GM12878 (cell line): ENCODE measurements at regions not wholly inside any gene's neighbourhood (a gene's known extent, or its start where the extent isn't known, plus 50 kb on each side); places are given as distances from the start of the nearest gene placed in this dataset.

Source experiments
- ASH2L ChIP-seq: fragments of 300-600, 200-600 bp; sonication (generic); IDR thresholded peaks from 2 replicates; pipeline ENCODE4 v1.6.1; 2017; ENCODE audit warnings: low read depth, mild to moderate bottlenecking, borderline replicate concordance
- BHLHE40 ChIP-seq, 2 experiments: fragments of 450-650 bp in 1 of 2; IDR thresholded peaks; 2 replicates each; pipeline ENCODE4 v1.6.1; 2011 to 2017; ENCODE audit warnings: low read depth in 2 of 2, borderline replicate concordance in 1 of 2, improper control_type of control experiment in 1 of 2, low read length in 1 of 2, mild to moderate bottlenecking in 1 of 2
- E4F1 ChIP-seq: fragments of 450-650 bp; IDR thresholded peaks from 2 replicates; pipeline ENCODE4 v1.6.1; 2018; ENCODE audit warnings: borderline replicate concordance, mild to moderate bottlenecking; ENCODE audit not compliant: partially characterized antibody
- FOS ChIP-seq: IDR thresholded peaks from 3 replicates; pipeline ENCODE4 v1.6.1; 2011; ENCODE audit warnings: borderline replicate concordance; ENCODE audit not compliant: insufficient read length; ENCODE audit errors: extremely low read depth
- HDAC6 ChIP-seq: fragments of 200-600 bp; sonication (generic); IDR thresholded peaks from one replicate; pipeline ENCODE4 v1.8.0; 2017; ENCODE audit warnings: antibody characterized with exemption; ENCODE audit not compliant: unreplicated experiment
- NFYA ChIP-seq: IDR thresholded peaks from 2 replicates; pipeline ENCODE4 v1.6.1; 2011; ENCODE audit warnings: low read depth, mild to moderate bottlenecking, low read length, improper control_type of control experiment, borderline replicate concordance
- PAX8 ChIP-seq: fragments of 450-650 bp; IDR thresholded peaks from 2 replicates; pipeline ENCODE4 v1.6.1; 2017; ENCODE audit warnings: mild to moderate bottlenecking, moderate library complexity
- PML ChIP-seq: IDR thresholded peaks from 2 replicates; pipeline ENCODE4 v1.6.1; 2012; ENCODE audit warnings: low read length, inconsistent platforms
- SIN3A ChIP-seq: IDR thresholded peaks from 2 replicates; pipeline ENCODE4 v1.6.1; 2012; ENCODE audit warnings: low read depth, low read length, improper control_type of control experiment
- SKIL ChIP-seq: fragments of 450-650 bp; IDR thresholded peaks from 2 replicates; pipeline ENCODE4 v1.6.1; 2017; ENCODE audit warnings: mild to moderate bottlenecking, low read depth, inconsistent platforms; ENCODE audit not compliant: poor library complexity, severe bottlenecking
- SMAD5 ChIP-seq: IDR thresholded peaks from 2 replicates; pipeline ENCODE4 v1.6.1; 2016; ENCODE audit warnings: antibody characterized with exemption, low read depth
- SPI1 ChIP-seq: IDR thresholded peaks from 2 replicates; pipeline ENCODE4 v1.6.1; 2011; ENCODE audit warnings: low read depth, mild to moderate bottlenecking, low read length, moderate library complexity, borderline replicate concordance; ENCODE audit not compliant: insufficient read depth
- STAT1 ChIP-seq: fragments of 450-650 bp; conservative IDR thresholded peaks from 2 replicates; pipeline ENCODE4 v1.6.1; 2014; ENCODE audit warnings: antibody characterized with exemption, mild to moderate bottlenecking
- TBL1XR1 ChIP-seq: IDR thresholded peaks from 2 replicates; pipeline ENCODE4 v1.6.1; 2012; ENCODE audit warnings: low read depth, low read length, improper control_type of control experiment
- ZBTB40 ChIP-seq: fragments of 450-650 bp; IDR thresholded peaks from 2 replicates; pipeline ENCODE4 v1.6.1; 2016; ENCODE audit warnings: mild to moderate bottlenecking, moderate library complexity, borderline replicate concordance
- ZNF687 ChIP-seq: fragments of 450-650 bp; IDR thresholded peaks from 2 replicates; pipeline ENCODE4 v1.6.1; 2017; ENCODE audit warnings: mild to moderate bottlenecking, moderate library complexity

GRCh38 chr1:234926559-234927311 lies 201.9 kb downstream of the TOMM20 start (continued):
- TF ChIP-seq ZBTB40 = no peak
- TF ChIP-seq SPI1 = peak; percentile 25; the same call in 1 of the 2 replicates
- TF ChIP-seq ZNF687 = peak; percentile 42
- no peak for TF ChIP-seq ASH2L
- TF ChIP-seq E4F1 = no peak
- TF ChIP-seq SIN3A = no peak
- TF ChIP-seq STAT1 = no peak
- TF ChIP-seq FOS = no peak
- TF ChIP-seq BHLHE40 (IDR thresholded peaks at IDR 0.05; ENCODE audit: borderline replicate concordance in 1 of 2, low read depth in 2 of 2, low read length in 1 of 2) = peak; percentile 83
- peak; percentile 79; the same call in 1 of the 2 replicates for TF ChIP-seq TBL1XR1
- TF ChIP-seq SKIL = peak; percentile 80
- TF ChIP-seq HDAC6 = no peak
- TF ChIP-seq PAX8 = no peak
- no peak for TF ChIP-seq NFYA
- no peak for TF ChIP-seq SMAD5
- peak; percentile 76; the same call in 1 of the 2 replicates for TF ChIP-seq PML
